ENCODE measurements at regions not wholly inside any gene's neighbourhood (a gene's known extent, or its start where the extent isn't known, plus 50 kb on each side); places are given as distances from the start of the nearest gene placed in this dataset.

GRCh38 chr4:79206660-79207059 is 119.2 kb downstream of the NAA11 start:
- no peak for TF ChIP-seq POLR2AphosphoS5 (IDR thresholded peaks at IDR 0.05; ENCODE audit: low read depth, low read length)
- TF ChIP-seq POLR2A (IDR thresholded peaks at IDR 0.05; ENCODE audit: low read depth, low read length) = no peak
